ENCODE measurements at regions not wholly inside any gene's neighbourhood (a gene's known extent, or its start where the extent isn't known, plus 50 kb on each side); places are given as distances from the start of the nearest gene placed in this dataset.
A peak's percentile ranks its signal among the peaks of the same experiment; 100 is the strongest.

DNA sequence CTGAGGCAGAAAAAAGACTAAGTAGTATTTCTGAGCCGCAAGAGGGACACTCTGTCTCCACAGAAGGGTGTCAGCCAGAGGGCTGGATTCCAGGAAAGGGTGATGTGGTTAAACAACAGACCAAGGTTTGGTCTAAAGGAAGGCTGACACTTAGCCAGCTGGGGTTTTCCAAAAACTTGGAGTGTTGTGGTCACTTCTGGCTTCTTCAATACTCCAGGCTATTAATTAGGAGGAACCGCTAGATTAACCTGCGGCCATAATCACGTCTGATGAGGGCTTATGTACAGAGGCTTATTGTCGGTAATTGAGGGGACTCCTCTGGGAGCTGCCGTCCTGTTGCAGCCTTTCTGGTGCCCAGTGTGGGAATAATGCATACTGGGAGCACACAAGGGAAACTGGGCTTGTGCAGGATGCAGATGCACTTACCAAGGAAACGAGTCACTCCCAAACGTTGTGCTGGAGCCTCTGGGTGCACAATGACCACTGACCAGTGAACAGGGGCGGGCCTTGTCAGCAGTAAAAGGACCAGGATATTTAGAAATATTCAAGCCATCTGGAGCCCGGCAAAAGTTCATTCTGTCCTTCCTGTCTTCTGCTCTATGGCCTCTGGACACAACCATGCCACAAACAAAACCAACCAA is 70.2 kb upstream of the TUT7 start:
- no peaks in the 10 kb centered on the region for H4K20me1 ChIP-seq (ENCODE audit: insufficient read depth, low read length)
- intact Hi-C loops (cut with micrococcal nuclease) (no loop called here), in situ Hi-C loops (cut with MboI; ENCODE audit: low sequenced_read_pairs) (no loop called here), dilution Hi-C loops (cut with HindIII; ENCODE audit: low sequenced_read_pairs, unreplicated experiment) (no loop called here)
- H2BK15ac ChIP-seq (ENCODE audit: low read depth, low read length): no peak overlapping the region
- WGBS, 2 experiments (ENCODE audit: extremely low coverage in 2 of 2, insufficient read length in 1 of 2): 69% methylated on average over 6 of the region's 10 CpGs; no CpG with 5 or more reads in 1 of the 2 experiments
- H4K8ac ChIP-seq (ENCODE audit: low read depth in 2 of 2, low read length in 2 of 2): no peak overlapping the region
- H3K9me3 ChIP-seq (ENCODE audit: control insufficient read depth, insufficient read depth, low read length): no peaks in the 10 kb centered on the region
- no peak overlapping the region for H3K18ac ChIP-seq (ENCODE audit: low read depth, low read length)
- no peak overlapping the region for H3K56ac ChIP-seq (ENCODE audit: extremely low read depth, insufficient read depth, low read length)
- no peak overlapping the region for H3K27ac ChIP-seq (ENCODE audit: insufficient read depth, low read length)
- H2BK120ac ChIP-seq (ENCODE audit: low read depth, low read length): no peak overlapping the region
- ATAC-seq (ENCODE audit: low read depth) (peak; percentile 32), DNase-seq (peak; percentile 53)
- H3K9me1 ChIP-seq (ENCODE audit: insufficient read depth, low read length): no peaks in the 10 kb centered on the region
- H3K9ac ChIP-seq (ENCODE audit: low read depth, low read length): no peak overlapping the region
- H3K4ac ChIP-seq (ENCODE audit: low read depth, low read length): no peak overlapping the region
- H3K14ac ChIP-seq (replicated peaks; ENCODE audit: low read depth, low read length): no peak overlapping the region
- H2AFZ ChIP-seq (replicated peaks; ENCODE audit: low read length, poor library complexity): peak overlapping the region; percentile 79
- H4K5ac ChIP-seq (ENCODE audit: low read depth, low read length): no peak overlapping the region
- H3K79me1 ChIP-seq (ENCODE audit: low read depth in 1 of 2, low read length in 2 of 2): no peaks in the 10 kb centered on the region
- H3K36me3 ChIP-seq (ENCODE audit: control insufficient read depth, insufficient read depth, low read length): no peaks in the 10 kb centered on the region
- peaks cover 1% of the 10 kb centered on the region; the same call in 1 of the 2 replicates for H3K27me3 ChIP-seq (ENCODE audit: control insufficient read depth, insufficient read depth, low read length)
- BruUV-seq (replicated peaks): no TSS peak
- H3K23ac ChIP-seq (ENCODE audit: low read depth, low read length): no peak overlapping the region
- CTCF ChIA-PET: interaction anchor here (1.0 kb wide), 1 partner anchor 8 kb away, joined by 3 read pairs; no protein-coding TSS in a partner anchor
- H2BK5ac ChIP-seq (ENCODE audit: low read depth, low read length, poor library complexity, severe bottlenecking): no peak overlapping the region
- H2AK9ac ChIP-seq (replicated peaks; ENCODE audit: low read depth, low read length, poor library complexity): peak overlapping the region; percentile 55
- no peak overlapping the region; the same call in 1 of the 2 replicates for H2AK5ac ChIP-seq (ENCODE audit: low read depth, low read length)
- H3K4me3 ChIP-seq (ENCODE audit: insufficient read depth, low read depth, low read length): no peak overlapping the region
- H2BK20ac ChIP-seq (ENCODE audit: low read depth, low read length): no peak overlapping the region
- no peak overlapping the region for H3K4me2 ChIP-seq (ENCODE audit: low read depth, low read length)
- TF ChIP-seq BHLHE40 (IDR thresholded peaks at IDR 0.05; ENCODE audit: low read depth, low read length) (no peak), FOS (IDR thresholded peaks at IDR 0.05; ENCODE audit: low read depth, low read length) (no peak), MAFK (IDR thresholded peaks at IDR 0.05; ENCODE audit: low read depth, low read length) (no peak), SMC3 (IDR thresholded peaks at IDR 0.05; ENCODE audit: low read depth, low read length) (no peak), RAD21 (IDR thresholded peaks at IDR 0.05; ENCODE audit: low read length) (no peak), NFE2L2 (IDR thresholded peaks at IDR 0.05; ENCODE audit: low read depth, low read length) (no peak), CHD1 (IDR thresholded peaks at IDR 0.05; ENCODE audit: low read depth, low read length) (no peak), RFX5 (IDR thresholded peaks at IDR 0.05; ENCODE audit: low read depth, low read length) (no peak), MXI1 (IDR thresholded peaks at IDR 0.05; ENCODE audit: borderline replicate concordance, low read depth, low read length) (no peak), CEBPB (IDR thresholded peaks at IDR 0.05; ENCODE audit: low read depth, low read length) (no peak), MAZ (IDR thresholded peaks at IDR 0.05; ENCODE audit: borderline replicate concordance, low read depth, low read length) (no peak), POLR2A (IDR thresholded peaks at IDR 0.05; ENCODE audit: low read depth, low read length) (no peak), ELK1 (IDR thresholded peaks at IDR 0.05; ENCODE audit: borderline replicate concordance, low read depth, low read length) (no peak), RCOR1 (IDR thresholded peaks at IDR 0.05; ENCODE audit: insufficient replicate concordance, low read length) (no peak), USF2 (IDR thresholded peaks at IDR 0.05; ENCODE audit: low read depth, low read length) (no peak)
- TF ChIP-seq, protein P1, sequence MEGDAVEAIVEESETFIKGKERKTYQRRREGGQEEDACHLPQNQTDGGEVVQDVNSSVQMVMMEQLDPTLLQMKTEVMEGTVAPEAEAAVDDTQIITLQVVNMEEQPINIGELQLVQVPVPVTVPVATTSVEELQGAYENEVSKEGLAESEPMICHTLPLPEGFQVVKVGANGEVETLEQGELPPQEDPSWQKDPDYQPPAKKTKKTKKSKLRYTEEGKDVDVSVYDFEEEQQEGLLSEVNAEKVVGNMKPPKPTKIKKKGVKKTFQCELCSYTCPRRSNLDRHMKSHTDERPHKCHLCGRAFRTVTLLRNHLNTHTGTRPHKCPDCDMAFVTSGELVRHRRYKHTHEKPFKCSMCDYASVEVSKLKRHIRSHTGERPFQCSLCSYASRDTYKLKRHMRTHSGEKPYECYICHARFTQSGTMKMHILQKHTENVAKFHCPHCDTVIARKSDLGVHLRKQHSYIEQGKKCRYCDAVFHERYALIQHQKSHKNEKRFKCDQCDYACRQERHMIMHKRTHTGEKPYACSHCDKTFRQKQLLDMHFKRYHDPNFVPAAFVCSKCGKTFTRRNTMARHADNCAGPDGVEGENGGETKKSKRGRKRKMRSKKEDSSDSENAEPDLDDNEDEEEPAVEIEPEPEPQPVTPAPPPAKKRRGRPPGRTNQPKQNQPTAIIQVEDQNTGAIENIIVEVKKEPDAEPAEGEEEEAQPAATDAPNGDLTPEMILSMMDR (conservative IDR thresholded peaks at IDR 0.05; ENCODE audit: low read depth, low read length): no peak
- H3K4me1 ChIP-seq (ENCODE audit: control insufficient read depth, insufficient read depth, low read length): no peaks in the 10 kb centered on the region
- H4K91ac ChIP-seq (ENCODE audit: insufficient read depth, low read depth, low read length): no peak overlapping the region
- POLR2A ChIA-PET (ENCODE audit: unreplicated experiment): no interaction called here
